Keratinocyte (primary cell): ENCODE measurements at regions not wholly inside any gene's neighbourhood (a gene's known extent, or its start where the extent isn't known, plus 50 kb on each side); places are given as distances from the start of the nearest gene placed in this dataset.

Experiments used
- CTCF ChIP-seq, 3 experiments: IDR thresholded peaks in 1 of 3; conservative IDR thresholded peaks in 1 of 3; optimal IDR thresholded peaks in 1 of 3; 2 replicates in 2 of 3; 3 replicates in 1 of 3; pipeline versions ENCODE3 to v1.5.1; 2011; ENCODE audit warnings: low read length in 3 of 3, mild to moderate bottlenecking in 3 of 3, moderate library complexity in 2 of 3, control low read depth in 1 of 3, inconsistent platforms in 1 of 3; ENCODE audit not compliant: insufficient read depth in 2 of 3; ENCODE audit errors: extremely low read depth in 1 of 3
- EZH2 ChIP-seq: IDR thresholded peaks from one replicate; pipeline ENCODE4 v1.6.1; 2012; ENCODE audit warnings: inconsistent platforms, mild to moderate bottlenecking, low read length, moderate library complexity

GRCh38 chr18:56128153-56128791 lies 510.1 kb downstream of the TXNL1 start:
- TF ChIP-seq CTCF (optimal IDR thresholded peaks at IDR 0.05 in 1 of 3, IDR thresholded peaks at IDR 0.05 in 1 of 3, conservative IDR thresholded peaks at IDR 0.05 in 1 of 3; ENCODE audit: extremely low read depth in 1 of 3, insufficient read depth in 2 of 3, low read length in 3 of 3) (no peak), EZH2 (no peak)
